ENCODE measurements at regions not wholly inside any gene's neighbourhood (a gene's known extent, or its start where the extent isn't known, plus 50 kb on each side); places are given as distances from the start of the nearest gene placed in this dataset.

GRCh38 chr2:126306539-126306938 lies 349.4 kb upstream of the GYPC start:
- no peaks in the 10 kb centered on the region for H3K27me3 Mint-ChIP-seq (ENCODE audit: unreplicated experiment)
- H3K9me3 Mint-ChIP-seq (ENCODE audit: unreplicated experiment), result no peaks in the 10 kb centered on the region
- H3K36me3 Mint-ChIP-seq (ENCODE audit: unreplicated experiment), result no peaks in the 10 kb centered on the region
- no peak for TF ChIP-seq CTCF (IDR thresholded peaks at IDR 0.05)
- H3K4me3 Mint-ChIP-seq (ENCODE audit: unreplicated experiment), result no peak overlapping the region
- no peaks in the 10 kb centered on the region for H3K4me1 Mint-ChIP-seq (ENCODE audit: unreplicated experiment)
- H3K27ac Mint-ChIP-seq (ENCODE audit: unreplicated experiment), result no peak overlapping the region
- no peak for DNase-seq (ENCODE audit: extremely low spot score, unreplicated experiment)

- Mint-ChIP-seq H3K27ac (ENCODE audit: unreplicated experiment) (no peak overlapping the region), H3K4me3 (ENCODE audit: unreplicated experiment) (no peak overlapping the region), H3K27me3 (ENCODE audit: unreplicated experiment) (no peaks in the 10 kb centered on the region), H3K4me1 (ENCODE audit: unreplicated experiment) (no peaks in the 10 kb centered on the region), H3K36me3 (ENCODE audit: unreplicated experiment) (no peaks in the 10 kb centered on the region), H3K9me3 (ENCODE audit: unreplicated experiment) (no peaks in the 10 kb centered on the region)
- no peak for DNase-seq (ENCODE audit: extremely low spot score, unreplicated experiment)
- TF ChIP-seq CTCF (IDR thresholded peaks at IDR 0.05), result no peak
Measured at GRCh38 chr2:126307740-126308139, 348.2 kb upstream of the GYPC start.

- no peaks in the 10 kb centered on the region for H3K9me3 Mint-ChIP-seq (ENCODE audit: unreplicated experiment)
- no peaks in the 10 kb centered on the region for H3K27me3 Mint-ChIP-seq (ENCODE audit: unreplicated experiment)
- no peak for DNase-seq (ENCODE audit: extremely low spot score, unreplicated experiment)
- TF ChIP-seq CTCF (IDR thresholded peaks at IDR 0.05), result no peak
- H3K4me3 Mint-ChIP-seq (ENCODE audit: unreplicated experiment), result no peak overlapping the region
- no peaks in the 10 kb centered on the region for H3K36me3 Mint-ChIP-seq (ENCODE audit: unreplicated experiment)
- no peaks in the 10 kb centered on the region for H3K4me1 Mint-ChIP-seq (ENCODE audit: unreplicated experiment)
- H3K27ac Mint-ChIP-seq (ENCODE audit: unreplicated experiment), result no peak overlapping the region
Measured at GRCh38 chr2:126309185-126309584, 346.8 kb upstream of the GYPC start.

GRCh38 chr2:126312579-126312978 lies 343.4 kb upstream of the GYPC start:
- Mint-ChIP-seq H3K4me3 (ENCODE audit: unreplicated experiment) (no peak overlapping the region), H3K36me3 (ENCODE audit: unreplicated experiment) (no peaks in the 10 kb centered on the region), H3K27me3 (ENCODE audit: unreplicated experiment) (no peaks in the 10 kb centered on the region), H3K9me3 (ENCODE audit: unreplicated experiment) (no peaks in the 10 kb centered on the region), H3K4me1 (ENCODE audit: unreplicated experiment) (no peaks in the 10 kb centered on the region), H3K27ac (ENCODE audit: unreplicated experiment) (no peak overlapping the region)
- TF ChIP-seq CTCF (IDR thresholded peaks at IDR 0.05), result no peak
- DNase-seq (ENCODE audit: extremely low spot score, unreplicated experiment), result no peak

- H3K4me1 Mint-ChIP-seq (ENCODE audit: unreplicated experiment), result no peaks in the 10 kb centered on the region
- H3K4me3 Mint-ChIP-seq (ENCODE audit: unreplicated experiment), result no peak overlapping the region
- H3K9me3 Mint-ChIP-seq (ENCODE audit: unreplicated experiment), result no peaks in the 10 kb centered on the region
- no peak for DNase-seq (ENCODE audit: extremely low spot score, unreplicated experiment)
- H3K27me3 Mint-ChIP-seq (ENCODE audit: unreplicated experiment), result no peaks in the 10 kb centered on the region
- no peaks in the 10 kb centered on the region for H3K36me3 Mint-ChIP-seq (ENCODE audit: unreplicated experiment)
- no peak for TF ChIP-seq CTCF (IDR thresholded peaks at IDR 0.05)
- H3K27ac Mint-ChIP-seq (ENCODE audit: unreplicated experiment), result no peak overlapping the region
Measured at GRCh38 chr2:126315828-126316227, 340.1 kb upstream of the GYPC start.

Data from osteocyte (in vitro differentiated cells).